SK-N-SH (cell line): ENCODE measurements at regions not wholly inside any gene's neighbourhood (a gene's known extent, or its start where the extent isn't known, plus 50 kb on each side); places are given as distances from the start of the nearest gene placed in this dataset.

Experiments
- CTCF ChIA-PET: fragments of 300-600, 350-600 bp; formaldehyde crosslinking; extraction: SDS; loops from one replicate; lab custom pipeline; 2021; lab: Yijun Ruan, JAX
- POLR2A ChIA-PET: fragments of 350-600 bp; sonication (Branson Sonifier 250); formaldehyde crosslinking; extraction: SDS; loops from one replicate; lab custom pipeline; 2020; ENCODE audit warnings: antibody characterized with exemption, inconsistent platforms; lab: Yijun Ruan, JAX
- DNase-seq: peaks from one replicate; pipeline ENCODE4 v3.0.0; 2012
- H2AFZ ChIP-seq: fragments of 200-600 bp; sonication (generic); 2 replicates; pipeline ENCODE4 v1.8.1; 2016; ENCODE audit warnings: antibody characterized with exemption, mild to moderate bottlenecking, low read depth
- H3F3A ChIP-seq: fragments of 200-600 bp; sonication (generic); replicated peaks from 2 replicates; pipeline ENCODE3; 2016; ENCODE audit warnings: antibody characterized with exemption, mild to moderate bottlenecking; ENCODE audit not compliant: insufficient read depth
- H3K27ac ChIP-seq, 2 experiments: fragments of 200-500 bp in 1 of 2; fragments of 200-600 bp in 1 of 2; sonication (Bioruptor generic) in 1 of 2; sonication (generic), shearing (Covaris generic) in 1 of 2; 2 replicates each; pipeline versions ENCODE4 v1.5.1 to v1.6.1; 2014 to 2016; ENCODE audit warnings: low read depth in 2 of 2, inconsistent platforms in 1 of 2, low read length in 1 of 2, mild to moderate bottlenecking in 1 of 2, mixed read lengths in 1 of 2
- H3K27me3 ChIP-seq: fragments of 200-600 bp; sonication (generic), shearing (Covaris generic); 2 replicates; pipeline ENCODE4 v1.6.1; 2016; ENCODE audit warnings: mixed run types; ENCODE audit not compliant: insufficient read depth
- H3K36me3 ChIP-seq, 2 experiments: fragments of 200-500 bp in 1 of 2; fragments of 200-600 bp in 1 of 2; sonication (Bioruptor generic) in 1 of 2; sonication (generic) in 1 of 2; replicated peaks in 1 of 2; 2 replicates each; pipeline versions ENCODE3 to v1.5.1; 2014 to 2016; ENCODE audit warnings: low read length in 1 of 2, mild to moderate bottlenecking in 1 of 2; ENCODE audit not compliant: insufficient read depth in 2 of 2, control insufficient read depth in 1 of 2
- H3K4me1 ChIP-seq, 2 experiments: fragments of 200-500 bp in 1 of 2; fragments of 200-600 bp in 1 of 2; sonication (Bioruptor generic) in 1 of 2; sonication (generic), shearing (Covaris generic) in 1 of 2; 2 replicates each; pipeline versions ENCODE4 v1.5.1 to v1.6.1; 2014 to 2016; ENCODE audit warnings: low read depth in 1 of 2, low read length in 1 of 2, mixed run types in 1 of 2; ENCODE audit not compliant: insufficient read depth in 2 of 2, control insufficient read depth in 1 of 2
- H3K4me2 ChIP-seq: fragments of 200-600 bp; sonication (generic), shearing (Covaris generic); 2 replicates; pipeline ENCODE4 v1.6.1; 2017; ENCODE audit warnings: mixed run types
- H3K4me3 ChIP-seq, 2 experiments: fragments of 200-500 bp in 1 of 2; fragments of 200-600 bp in 1 of 2; sonication (Bioruptor generic) in 1 of 2; sonication (generic), shearing (Covaris generic) in 1 of 2; 2 replicates each; pipeline versions ENCODE4 v1.5.1 to v1.8.1; 2014 to 2016; ENCODE audit warnings: low read depth in 2 of 2, inconsistent platforms in 1 of 2, low read length in 1 of 2, mild to moderate bottlenecking in 1 of 2, mixed read lengths in 1 of 2, moderate library complexity in 1 of 2
- H3K79me2 ChIP-seq: fragments of 200-600 bp; sonication (generic); 2 replicates; pipeline ENCODE4 v1.8.1; 2017; ENCODE audit warnings: mild to moderate bottlenecking; ENCODE audit not compliant: insufficient read depth
- H3K9ac ChIP-seq: fragments of 200-600 bp; sonication (generic); 2 replicates; pipeline ENCODE4 v1.6.1; 2017; ENCODE audit warnings: mixed run types
- H3K9me2 ChIP-seq: fragments of 200-600 bp; sonication (generic); 2 replicates; pipeline ENCODE4 v1.6.1; 2017; ENCODE audit warnings: mixed run types
- H3K9me3 ChIP-seq: fragments of 200-600 bp; sonication (generic); 2 replicates; pipeline ENCODE4 v1.6.1; 2017; ENCODE audit warnings: mixed run types, mild to moderate bottlenecking, moderate library complexity
- H4K20me1 ChIP-seq: fragments of 200-600 bp; sonication (generic); 2 replicates; pipeline ENCODE4 v1.6.1; 2017; ENCODE audit warnings: mild to moderate bottlenecking, mixed run types; ENCODE audit not compliant: insufficient read depth
- CHD2 ChIP-seq: fragments of 150-350 bp; IDR thresholded peaks from 2 replicates; pipeline ENCODE4 v1.6.1; 2018; ENCODE audit warnings: low read length; ENCODE audit not compliant: partially characterized antibody
- ELF1 ChIP-seq: IDR thresholded peaks from 2 replicates; pipeline ENCODE4 v1.4.0; 2012
- EZH2phosphoT487 ChIP-seq: fragments of 200-600 bp; sonication (generic); IDR thresholded peaks from 2 replicates; pipeline ENCODE4 v1.6.1; 2017; ENCODE audit warnings: low read depth, mixed run types, mild to moderate bottlenecking, antibody characterized with exemption, moderate library complexity, borderline replicate concordance
- FOSL2 ChIP-seq: IDR thresholded peaks from 2 replicates; pipeline ENCODE4 v1.4.0; 2012; ENCODE audit warnings: low read depth, mild to moderate bottlenecking, moderate library complexity, borderline replicate concordance
- FOXJ3 ChIP-seq: sonication (generic); formaldehyde crosslinking; IDR thresholded peaks from 2 replicates; pipeline ENCODE4 v1.5.1; 2020; ENCODE audit warnings: mild to moderate bottlenecking, missing genetic modification reagents
- GABPA ChIP-seq: IDR thresholded peaks from 2 replicates; pipeline ENCODE4 v1.4.0; 2012; ENCODE audit warnings: low read depth, mild to moderate bottlenecking
- JUND ChIP-seq: IDR thresholded peaks from 2 replicates; pipeline ENCODE4 v1.4.0; 2012
- MEF2A ChIP-seq: IDR thresholded peaks from 2 replicates; pipeline ENCODE4 v1.4.0; 2012; ENCODE audit warnings: low read depth, borderline replicate concordance
- NFIC ChIP-seq: IDR thresholded peaks from 2 replicates; pipeline ENCODE4 v1.4.0; 2012; ENCODE audit warnings: borderline replicate concordance
- NRF1 ChIP-seq: IDR thresholded peaks from 2 replicates; pipeline ENCODE4 v1.6.1; 2012; ENCODE audit warnings: low read depth, mild to moderate bottlenecking, low read length
- POLR2AphosphoS5 ChIP-seq: IDR thresholded peaks from 2 replicates; pipeline ENCODE4 v1.6.1; 2012; ENCODE audit warnings: low read depth, low read length
- RCOR1 ChIP-seq: fragments of 150-350 bp; IDR thresholded peaks from 2 replicates; pipeline ENCODE4 v1.6.1; 2017; ENCODE audit warnings: antibody characterized with exemption, low read length
- RFX5 ChIP-seq: IDR thresholded peaks from 2 replicates; pipeline ENCODE4 v1.6.1; 2012; ENCODE audit warnings: mild to moderate bottlenecking, improper control_type of control experiment, low read length
- RXRA ChIP-seq: IDR thresholded peaks from 2 replicates; pipeline ENCODE4 v1.4.0; 2012; ENCODE audit warnings: low read depth, mild to moderate bottlenecking, borderline replicate concordance
- SIN3A ChIP-seq: IDR thresholded peaks from 2 replicates; pipeline ENCODE4 v1.6.1; 2012; ENCODE audit warnings: low read depth, mild to moderate bottlenecking, low read length, moderate library complexity, borderline replicate concordance
- TAF1 ChIP-seq: IDR thresholded peaks from 2 replicates; pipeline ENCODE4 v1.6.1; 2012; ENCODE audit warnings: low read depth, mild to moderate bottlenecking, low read length, moderate library complexity, borderline replicate concordance
- TCF12 ChIP-seq: IDR thresholded peaks from 2 replicates; pipeline ENCODE4 v1.4.0; 2012
- TEAD4 ChIP-seq: IDR thresholded peaks from 2 replicates; pipeline ENCODE4 v1.4.0; 2012; ENCODE audit warnings: mild to moderate bottlenecking, borderline replicate concordance; ENCODE audit not compliant: insufficient read depth
- WGBS: methylation state at CpG from one replicate; pipeline ENCODE4 v1.1.6; 2017; ENCODE audit warnings: low lambda C conversion rate; 5-methylcytosine and 5-hydroxymethylcytosine counted together
- TF ChIP-seq, protein P1 (sequence below): fragments of 150-350 bp; IDR thresholded peaks from 2 replicates; pipeline ENCODE4 v1.6.1; 2016; ENCODE audit warnings: mild to moderate bottlenecking, low read depth, low read length
- TF ChIP-seq, protein P2 (sequence below): IDR thresholded peaks from 2 replicates; pipeline ENCODE4 v1.4.0; 2012; ENCODE audit warnings: low read depth
- TF ChIP-seq, protein P3 (sequence below): fragments of 200-600 bp; sonication (generic); IDR thresholded peaks from 2 replicates; pipeline ENCODE4 v1.6.1; 2017; ENCODE audit warnings: antibody characterized with exemption, mild to moderate bottlenecking, moderate library complexity
- TF ChIP-seq, protein P4 (sequence below): IDR thresholded peaks from 2 replicates; pipeline ENCODE4 v1.4.0; 2012; ENCODE audit warnings: low read depth, borderline replicate concordance

DNA sequence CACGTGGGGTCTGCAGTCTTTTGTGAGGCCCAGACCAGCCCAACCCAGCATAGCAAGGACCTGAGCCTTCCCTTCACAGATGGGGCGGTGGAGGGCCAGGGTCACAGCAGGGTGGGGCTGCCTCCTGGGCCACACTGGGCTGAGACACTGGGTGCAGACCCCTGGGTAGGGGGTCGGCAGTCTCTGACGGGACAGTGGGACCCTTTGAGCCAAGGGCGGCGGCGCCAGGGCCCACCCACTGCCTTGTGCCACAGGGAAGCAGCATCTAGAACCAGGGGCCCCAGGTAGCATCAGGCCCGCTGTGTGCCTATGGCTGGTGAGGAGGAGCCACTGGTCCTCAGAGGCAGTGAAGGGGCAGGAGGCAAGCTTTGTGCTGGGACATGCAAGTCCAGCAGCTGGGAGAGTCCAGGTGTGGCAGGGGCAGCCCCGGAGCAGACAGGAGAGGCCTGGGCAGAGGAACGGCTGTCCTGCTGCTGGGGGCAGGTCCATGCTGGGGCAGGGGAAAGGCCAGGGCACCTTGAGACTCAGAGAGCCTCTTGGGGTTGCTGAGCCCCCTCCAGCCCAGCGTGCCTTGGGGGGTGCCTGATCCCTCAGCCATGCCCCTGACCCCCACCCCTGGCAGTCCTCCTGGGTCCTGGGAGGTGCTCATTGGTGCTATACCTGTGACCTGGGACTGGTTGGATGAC, 131.3 kb upstream of the NKX1-1 start:
- Histone ChIP-seq H2AFZ (no peak overlapping the region), H3K9me3 (no peaks in the 10 kb centered on the region), H3K27ac (no peak overlapping the region), H3K4me1 (no peaks in the 10 kb centered on the region; a peak in 1 of 4 replicates), H3K36me3 (no peaks in the 10 kb centered on the region), H4K20me1 (no peaks in the 10 kb centered on the region), H3K4me3 (no peak overlapping the region), H3F3A (no peaks in the 10 kb centered on the region), H3K79me2 (no peaks in the 10 kb centered on the region), H3K9me2 (no peaks in the 10 kb centered on the region), H3K27me3 (peaks cover 29% of the 10 kb centered on the region), H3K9ac (no peak overlapping the region)
- ChIA-PET POLR2A (no interaction called here), CTCF (no interaction called here)
- WGBS: 42% methylated on average over 7 of the region's 11 CpGs
- DNase-seq: no peak
- TF ChIP-seq, protein P1, sequence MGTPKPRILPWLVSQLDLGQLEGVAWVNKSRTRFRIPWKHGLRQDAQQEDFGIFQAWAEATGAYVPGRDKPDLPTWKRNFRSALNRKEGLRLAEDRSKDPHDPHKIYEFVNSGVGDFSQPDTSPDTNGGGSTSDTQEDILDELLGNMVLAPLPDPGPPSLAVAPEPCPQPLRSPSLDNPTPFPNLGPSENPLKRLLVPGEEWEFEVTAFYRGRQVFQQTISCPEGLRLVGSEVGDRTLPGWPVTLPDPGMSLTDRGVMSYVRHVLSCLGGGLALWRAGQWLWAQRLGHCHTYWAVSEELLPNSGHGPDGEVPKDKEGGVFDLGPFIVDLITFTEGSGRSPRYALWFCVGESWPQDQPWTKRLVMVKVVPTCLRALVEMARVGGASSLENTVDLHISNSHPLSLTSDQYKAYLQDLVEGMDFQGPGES: no peak
- TF ChIP-seq MEF2A (no peak), POLR2AphosphoS5 (no peak), NFIC (no peak), RFX5 (no peak), GABPA (no peak), JUND (no peak), NRF1 (no peak), ELF1 (no peak), TEAD4 (no peak), EZH2phosphoT487 (no peak)
- TF ChIP-seq, protein P2, sequence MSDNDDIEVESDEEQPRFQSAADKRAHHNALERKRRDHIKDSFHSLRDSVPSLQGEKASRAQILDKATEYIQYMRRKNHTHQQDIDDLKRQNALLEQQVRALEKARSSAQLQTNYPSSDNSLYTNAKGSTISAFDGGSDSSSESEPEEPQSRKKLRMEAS: no peak
- TF ChIP-seq, protein P3, sequence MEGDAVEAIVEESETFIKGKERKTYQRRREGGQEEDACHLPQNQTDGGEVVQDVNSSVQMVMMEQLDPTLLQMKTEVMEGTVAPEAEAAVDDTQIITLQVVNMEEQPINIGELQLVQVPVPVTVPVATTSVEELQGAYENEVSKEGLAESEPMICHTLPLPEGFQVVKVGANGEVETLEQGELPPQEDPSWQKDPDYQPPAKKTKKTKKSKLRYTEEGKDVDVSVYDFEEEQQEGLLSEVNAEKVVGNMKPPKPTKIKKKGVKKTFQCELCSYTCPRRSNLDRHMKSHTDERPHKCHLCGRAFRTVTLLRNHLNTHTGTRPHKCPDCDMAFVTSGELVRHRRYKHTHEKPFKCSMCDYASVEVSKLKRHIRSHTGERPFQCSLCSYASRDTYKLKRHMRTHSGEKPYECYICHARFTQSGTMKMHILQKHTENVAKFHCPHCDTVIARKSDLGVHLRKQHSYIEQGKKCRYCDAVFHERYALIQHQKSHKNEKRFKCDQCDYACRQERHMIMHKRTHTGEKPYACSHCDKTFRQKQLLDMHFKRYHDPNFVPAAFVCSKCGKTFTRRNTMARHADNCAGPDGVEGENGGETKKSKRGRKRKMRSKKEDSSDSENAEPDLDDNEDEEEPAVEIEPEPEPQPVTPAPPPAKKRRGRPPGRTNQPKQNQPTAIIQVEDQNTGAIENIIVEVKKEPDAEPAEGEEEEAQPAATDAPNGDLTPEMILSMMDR: no peak
- TF ChIP-seq, all 33 proteins: peak for 0
- H3K4me2 ChIP-seq: no peak overlapping the region

DNA sequence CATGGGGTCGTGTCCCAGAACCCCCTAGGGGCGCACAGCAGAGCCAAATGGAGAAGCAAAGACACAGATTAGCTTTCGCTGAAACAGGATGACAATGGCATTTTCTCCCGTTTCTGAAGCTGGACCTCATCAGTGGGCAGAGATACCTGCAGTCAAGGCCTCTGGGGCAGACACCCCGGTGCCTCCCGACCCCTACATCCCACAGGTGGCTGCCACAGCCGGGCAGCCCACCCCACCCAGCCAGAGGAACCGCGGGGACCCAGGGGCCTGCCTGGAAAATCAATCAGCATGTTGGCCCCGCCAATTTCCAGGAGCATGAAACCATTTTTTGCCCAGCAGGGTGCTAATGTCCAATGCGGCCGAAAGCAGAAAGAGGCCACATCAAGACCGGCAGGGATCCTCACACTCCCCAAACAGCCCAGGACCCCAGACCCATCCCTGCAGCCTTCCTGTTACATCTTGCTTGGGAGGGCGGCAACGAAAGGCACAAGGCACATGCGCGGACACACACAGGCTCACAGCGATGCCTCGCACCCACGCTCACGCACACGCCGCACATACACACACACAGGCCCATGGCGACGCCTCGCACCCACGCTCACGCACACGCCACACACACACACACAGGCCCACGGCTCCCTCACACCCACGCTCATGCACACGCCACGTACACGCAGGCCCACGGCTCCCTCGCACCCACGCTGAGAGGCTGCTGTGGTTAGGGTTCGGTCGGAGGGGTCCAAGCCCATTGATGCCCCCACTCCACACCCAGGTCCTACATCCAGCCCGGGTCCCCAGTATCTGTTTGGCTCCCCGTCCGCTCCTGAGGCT, 130.6 kb upstream of the NKX1-1 start:
- no peak for DNase-seq
- Histone ChIP-seq H3K4me3 (no peak overlapping the region), H3K79me2 (no peaks in the 10 kb centered on the region), H3K9me2 (no peaks in the 10 kb centered on the region), H3K4me2 (no peak overlapping the region), H4K20me1 (no peaks in the 10 kb centered on the region), H3K36me3 (no peaks in the 10 kb centered on the region), H3K9me3 (no peaks in the 10 kb centered on the region), H3F3A (no peaks in the 10 kb centered on the region), H3K27me3 (peaks cover 32% of the 10 kb centered on the region), H3K9ac (no peak overlapping the region), H3K27ac (no peak overlapping the region), H3K4me1 (no peaks in the 10 kb centered on the region; a peak in 1 of 4 replicates), H2AFZ (no peak overlapping the region)
- ChIA-PET CTCF (no interaction called here), POLR2A (no interaction called here)
- WGBS: 75% methylated on average over 31 of the region's 42 CpGs
- TF ChIP-seq TAF1 (no peak), SIN3A (no peak), RFX5 (no peak), FOXJ3 (CRISPR knock-in tag) (no peak), RXRA (no peak), NRF1 (no peak), NFIC (no peak), TCF12 (no peak), POLR2AphosphoS5 (no peak), CHD2 (no peak), FOSL2 (no peak), RCOR1 (no peak), ELF1 (no peak)
- TF ChIP-seq, protein P4, sequence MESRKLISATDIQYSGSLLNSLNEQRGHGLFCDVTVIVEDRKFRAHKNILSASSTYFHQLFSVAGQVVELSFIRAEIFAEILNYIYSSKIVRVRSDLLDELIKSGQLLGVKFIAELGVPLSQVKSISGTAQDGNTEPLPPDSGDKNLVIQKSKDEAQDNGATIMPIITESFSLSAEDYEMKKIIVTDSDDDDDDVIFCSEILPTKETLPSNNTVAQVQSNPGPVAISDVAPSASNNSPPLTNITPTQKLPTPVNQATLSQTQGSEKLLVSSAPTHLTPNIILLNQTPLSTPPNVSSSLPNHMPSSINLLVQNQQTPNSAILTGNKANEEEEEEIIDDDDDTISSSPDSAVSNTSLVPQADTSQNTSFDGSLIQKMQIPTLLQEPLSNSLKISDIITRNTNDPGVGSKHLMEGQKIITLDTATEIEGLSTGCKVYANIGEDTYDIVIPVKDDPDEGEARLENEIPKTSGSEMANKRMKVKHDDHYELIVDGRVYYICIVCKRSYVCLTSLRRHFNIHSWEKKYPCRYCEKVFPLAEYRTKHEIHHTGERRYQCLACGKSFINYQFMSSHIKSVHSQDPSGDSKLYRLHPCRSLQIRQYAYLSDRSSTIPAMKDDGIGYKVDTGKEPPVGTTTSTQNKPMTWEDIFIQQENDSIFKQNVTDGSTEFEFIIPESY: no peak
- TF ChIP-seq, protein P2: no peak
